Non-pigmented ciliary epithelial cell (primary cell): ENCODE measurements at regions not wholly inside any gene's neighbourhood (a gene's known extent, or its start where the extent isn't known, plus 50 kb on each side); places are given as distances from the start of the nearest gene placed in this dataset.
"Not testable (repeated sequence)": the region's sequence is repeated elsewhere in the genome, so short reads cannot be mapped to it uniquely, and the experiment has no call there.

Source experiments
- DNase-seq: peaks from one replicate; pipeline ENCODE4 v3.0.0-alpha.2; 2010; ENCODE audit warnings: low read depth

- DNase-seq = no peak
Observed at GRCh38 chr1:43108080-43108479, 64.0 kb downstream of the EBNA1BP2 start.

GRCh38 chr1:43107664-43108063 lies 64.4 kb downstream of the EBNA1BP2 start:
- DNase-seq = no peak

GRCh38 chr1:43104027-43104763 lies 67.9 kb downstream of the EBNA1BP2 start:
- no peak for DNase-seq

- DNase-seq = no peak
Observed at GRCh38 chr1:43101061-43101460, 71.0 kb downstream of the EBNA1BP2 start.

- DNase-seq = no peak
Observed at GRCh38 chr1:43098200-43098599, 73.9 kb downstream of the EBNA1BP2 start.

GRCh38 chr1:43096528-43096927 lies 75.6 kb downstream of the EBNA1BP2 start:
- DNase-seq = not testable (repeated sequence)

GRCh38 chr1:43090812-43091211 lies 81.3 kb downstream of the EBNA1BP2 start:
- DNase-seq = not testable (repeated sequence)

- not testable (repeated sequence) for DNase-seq
Observed at GRCh38 chr1:43090157-43090556, 81.9 kb downstream of the EBNA1BP2 start.

- DNase-seq = no peak
Observed at GRCh38 chr1:43083375-43083891, 88.7 kb downstream of the EBNA1BP2 start.

GRCh38 chr1:43082740-43083139 lies 89.3 kb downstream of the EBNA1BP2 start:
- no peak for DNase-seq

GRCh38 chr1:43077273-43077672 lies 94.8 kb downstream of the EBNA1BP2 start:
- DNase-seq = no peak

GRCh38 chr1:43074709-43075108 lies 97.4 kb downstream of the EBNA1BP2 start:
- DNase-seq = no peak

- no peak for DNase-seq
Observed at GRCh38 chr1:43074244-43074643, 97.8 kb downstream of the EBNA1BP2 start.

GRCh38 chr1:43073490-43074230 lies 98.4 kb downstream of the EBNA1BP2 start:
- DNase-seq = peak; percentile 26

- no peak for DNase-seq
Observed at GRCh38 chr1:43072314-43072713, 99.8 kb downstream of the EBNA1BP2 start.

- DNase-seq = no peak
Observed at GRCh38 chr1:43071241-43071640, 100.8 kb downstream of the EBNA1BP2 start.

GRCh38 chr1:43069461-43070050 lies 102.5 kb downstream of the EBNA1BP2 start:
- DNase-seq = no peak

- DNase-seq = no peak
Observed at GRCh38 chr1:43068911-43069310, 103.2 kb downstream of the EBNA1BP2 start.

- DNase-seq = no peak
Observed at GRCh38 chr1:43067977-43068751, 103.9 kb downstream of the EBNA1BP2 start.

GRCh38 chr1:43067233-43067745 lies 104.8 kb downstream of the EBNA1BP2 start:
- DNase-seq = no peak

- no peak for DNase-seq
Observed at GRCh38 chr1:43066578-43066977, 105.5 kb downstream of the EBNA1BP2 start.
